SK-N-SH treated with all-trans-retinoic acid at 6 μM for 48 hours (cell line): ENCODE measurements at regions not wholly inside any gene's neighbourhood (a gene's known extent, or its start where the extent isn't known, plus 50 kb on each side); places are given as distances from the start of the nearest gene placed in this dataset.

Experiments used
- ATAC-seq: fragments of 200-7000 bp; cut with Tn5 transposase; 3 replicates; pipeline ENCODE4 v1.9.1; 2020; ENCODE audit warnings: mild to moderate bottlenecking, moderate library complexity
- ARNTL ChIP-seq: fragments of 450-650 bp; formaldehyde crosslinking; IDR thresholded peaks from 2 replicates; pipeline ENCODE4 v1.5.0; 2020; ENCODE audit warnings: low read depth, mild to moderate bottlenecking, moderate library complexity, borderline replicate concordance
- CREB5 ChIP-seq: fragments of 250-450 bp; sonication (Bioruptor Pico); IDR thresholded peaks from 2 replicates; pipeline ENCODE4 v1.5.1; 2020; ENCODE audit warnings: low read depth, mild to moderate bottlenecking, moderate library complexity
- CSDC2 ChIP-seq: fragments of 250-450 bp; sonication (Bioruptor Pico); IDR thresholded peaks from 2 replicates; pipeline ENCODE4 v1.5.0; 2020; ENCODE audit warnings: mild to moderate bottlenecking, moderate library complexity
- CSRNP3 ChIP-seq: fragments of 250-450 bp; sonication (Bioruptor Pico); IDR thresholded peaks from 2 replicates; pipeline ENCODE4 v1.5.1; 2021; ENCODE audit warnings: mild to moderate bottlenecking, moderate library complexity
- ISL1 ChIP-seq: fragments of 250-450 bp; sonication (Bioruptor Pico); IDR thresholded peaks from 2 replicates; pipeline ENCODE4 v2.1.2; 2022; ENCODE audit warnings: mild to moderate bottlenecking, moderate library complexity
- OSR1 ChIP-seq: fragments of 250-450 bp; sonication (Bioruptor Pico); IDR thresholded peaks from 2 replicates; pipeline ENCODE4 v1.8.0; 2022; ENCODE audit warnings: moderate library complexity, mild to moderate bottlenecking, inconsistent platforms
- PATZ1 ChIP-seq: fragments of 250-450 bp; sonication (Bioruptor Pico); IDR thresholded peaks from 2 replicates; pipeline ENCODE4 v1.8.0; 2020; ENCODE audit warnings: mild to moderate bottlenecking, moderate library complexity, borderline replicate concordance
- POU6F1 ChIP-seq: fragments of 250-450 bp; sonication (Bioruptor Pico); IDR thresholded peaks from 2 replicates; pipeline ENCODE4 v1.8.0; 2021; ENCODE audit warnings: low read depth, mild to moderate bottlenecking, moderate library complexity, borderline replicate concordance
- RARB ChIP-seq: fragments of 250-450 bp; sonication (Bioruptor Pico); IDR thresholded peaks from 2 replicates; pipeline ENCODE4 v1.8.0; 2021; ENCODE audit warnings: mild to moderate bottlenecking, moderate library complexity
- SNAI2 ChIP-seq: fragments of 250-450 bp; sonication (Bioruptor Pico); IDR thresholded peaks from 2 replicates; pipeline ENCODE4 v1.5.0; 2020; ENCODE audit warnings: mild to moderate bottlenecking, moderate library complexity
- TOX ChIP-seq: fragments of 250-450 bp; sonication (Bioruptor Pico); IDR thresholded peaks from 2 replicates; pipeline ENCODE4 v1.8.0; 2021; ENCODE audit warnings: mild to moderate bottlenecking, moderate library complexity, borderline replicate concordance
- TSHZ2 ChIP-seq: fragments of 250-450 bp; sonication (Bioruptor Pico); IDR thresholded peaks from 2 replicates; pipeline ENCODE4 v1.5.0; 2020; ENCODE audit warnings: mild to moderate bottlenecking, moderate library complexity
- ZC3H10 ChIP-seq: fragments of 250-450 bp; sonication (Bioruptor Pico); IDR thresholded peaks from 2 replicates; pipeline ENCODE4 v1.5.1; 2021; ENCODE audit warnings: mild to moderate bottlenecking, moderate library complexity
- ZFP3 ChIP-seq: fragments of 250-450 bp; sonication (Bioruptor Pico); IDR thresholded peaks from 2 replicates; pipeline ENCODE4 v1.5.0; 2020; ENCODE audit warnings: mild to moderate bottlenecking, moderate library complexity
- ZFP30 ChIP-seq: fragments of 450-650 bp; formaldehyde crosslinking; IDR thresholded peaks from 2 replicates; pipeline ENCODE4 v1.5.0; 2022; ENCODE audit warnings: mild to moderate bottlenecking, moderate library complexity
- ZNF565 ChIP-seq: fragments of 450-650 bp; formaldehyde crosslinking; conservative IDR thresholded peaks from 2 replicates; pipeline ENCODE4 v1.5.0; 2020; ENCODE audit warnings: low read depth, mild to moderate bottlenecking, moderate library complexity
- ZNF70 ChIP-seq: fragments of 450-650 bp; formaldehyde crosslinking; IDR thresholded peaks from 2 replicates; pipeline ENCODE4 v1.5.0; 2020; ENCODE audit warnings: mild to moderate bottlenecking, moderate library complexity
- ZNF8 ChIP-seq: fragments of 450-650 bp; formaldehyde crosslinking; IDR thresholded peaks from 2 replicates; pipeline ENCODE4 v1.5.0; 2020; ENCODE audit warnings: mild to moderate bottlenecking, moderate library complexity

GRCh38 chr4:72875545-72875944 lies 194.0 kb downstream of the COX18 start:
- no peak for TF ChIP-seq ZFP30 (CRISPR knock-in tag)
- TF ChIP-seq ISL1 = no peak
- TF ChIP-seq CREB5 (CRISPR knock-in tag) = no peak
- TF ChIP-seq ARNTL (CRISPR knock-in tag) = no peak
- TF ChIP-seq TSHZ2 (CRISPR knock-in tag) = no peak
- TF ChIP-seq TOX (CRISPR knock-in tag) = no peak
- no peak for TF ChIP-seq POU6F1
- no peak for TF ChIP-seq ZC3H10 (CRISPR knock-in tag)
- TF ChIP-seq CSDC2 (CRISPR knock-in tag) = no peak
- TF ChIP-seq CSRNP3 (CRISPR knock-in tag) = no peak

GRCh38 chr4:72875138-72875537 lies 194.4 kb downstream of the COX18 start:
- TF ChIP-seq PATZ1 (CRISPR knock-in tag) (no peak), ZC3H10 (CRISPR knock-in tag) (no peak), SNAI2 (CRISPR knock-in tag) (no peak), TSHZ2 (CRISPR knock-in tag) (no peak), ZFP3 (CRISPR knock-in tag) (no peak), ZNF565 (no peak), ZNF70 (no peak), OSR1 (CRISPR knock-in tag) (no peak), RARB (CRISPR knock-in tag) (no peak), CSDC2 (CRISPR knock-in tag) (no peak), ARNTL (CRISPR knock-in tag) (no peak), POU6F1 (no peak), TOX (CRISPR knock-in tag) (no peak), ZNF8 (CRISPR knock-in tag) (no peak), ZFP30 (CRISPR knock-in tag) (no peak), CSRNP3 (CRISPR knock-in tag) (no peak)
- no peak for ATAC-seq

More at GRCh38 chr4:72875545-72875944, 194.0 kb downstream of the COX18 start:
- no peak for ATAC-seq
